ENCODE measurements at regions not wholly inside any gene's neighbourhood (a gene's known extent, or its start where the extent isn't known, plus 50 kb on each side); places are given as distances from the start of the nearest gene placed in this dataset.
"Not testable (repeated sequence)": the region's sequence is repeated elsewhere in the genome, so short reads cannot be mapped to it uniquely, and the experiment has no call there.

DNA sequence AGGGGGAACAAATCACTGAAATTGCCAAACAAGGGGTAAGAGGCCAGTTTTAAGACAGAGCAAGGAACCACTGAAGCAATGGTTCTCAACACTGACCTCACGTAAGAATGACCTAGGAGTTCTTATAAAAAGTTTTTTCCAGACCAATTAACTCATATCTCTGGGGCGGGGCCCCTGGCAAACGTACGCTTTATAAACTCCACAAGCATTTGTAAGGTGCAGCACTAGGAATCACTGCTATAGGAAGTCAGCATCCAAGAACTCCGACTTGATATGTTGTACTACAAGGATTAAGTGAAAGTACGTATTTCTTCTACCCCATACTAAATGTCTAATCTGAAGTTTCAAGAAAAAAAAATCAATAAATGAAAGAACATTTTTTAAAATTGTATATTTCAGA, 269.9 kb downstream of the RCHY1 start:
- H3K27me3 ChIP-seq (ENCODE audit: control insufficient read depth, insufficient read depth, low read length): no peaks in the 10 kb centered on the region
- no peak overlapping the region for H3K4me3 ChIP-seq (ENCODE audit: low read depth, low read length)
- H3K4me1 ChIP-seq (ENCODE audit: control insufficient read depth, insufficient read depth, low read length): no peaks in the 10 kb centered on the region
- no peak overlapping the region for H3K9ac ChIP-seq (ENCODE audit: low read length)
- H3K27ac ChIP-seq (ENCODE audit: low read depth, low read length): no peak overlapping the region
- no peaks in the 10 kb centered on the region for H3K9me3 ChIP-seq (ENCODE audit: control insufficient read depth, insufficient read depth, low read depth, low read length)
- no peaks in the 10 kb centered on the region for H3K36me3 ChIP-seq (ENCODE audit: control insufficient read depth, insufficient read depth, low read length)

- H3K27ac ChIP-seq (ENCODE audit: low read depth, low read length): no peak overlapping the region
- no peak overlapping the region for H3K4me3 ChIP-seq (ENCODE audit: low read depth, low read length)
- H3K4me1 ChIP-seq (ENCODE audit: control insufficient read depth, insufficient read depth, low read length): no peaks in the 10 kb centered on the region
- H3K9ac ChIP-seq (ENCODE audit: low read length): no peak overlapping the region
- H3K27me3 ChIP-seq (ENCODE audit: control insufficient read depth, insufficient read depth, low read length): no peaks in the 10 kb centered on the region
- no peaks in the 10 kb centered on the region for H3K36me3 ChIP-seq (ENCODE audit: control insufficient read depth, insufficient read depth, low read length)
- no peaks in the 10 kb centered on the region for H3K9me3 ChIP-seq (ENCODE audit: control insufficient read depth, insufficient read depth, low read depth, low read length)
Observed at GRCh38 chr4:75243570-75243969, 270.6 kb downstream of the RCHY1 start.

DNA sequence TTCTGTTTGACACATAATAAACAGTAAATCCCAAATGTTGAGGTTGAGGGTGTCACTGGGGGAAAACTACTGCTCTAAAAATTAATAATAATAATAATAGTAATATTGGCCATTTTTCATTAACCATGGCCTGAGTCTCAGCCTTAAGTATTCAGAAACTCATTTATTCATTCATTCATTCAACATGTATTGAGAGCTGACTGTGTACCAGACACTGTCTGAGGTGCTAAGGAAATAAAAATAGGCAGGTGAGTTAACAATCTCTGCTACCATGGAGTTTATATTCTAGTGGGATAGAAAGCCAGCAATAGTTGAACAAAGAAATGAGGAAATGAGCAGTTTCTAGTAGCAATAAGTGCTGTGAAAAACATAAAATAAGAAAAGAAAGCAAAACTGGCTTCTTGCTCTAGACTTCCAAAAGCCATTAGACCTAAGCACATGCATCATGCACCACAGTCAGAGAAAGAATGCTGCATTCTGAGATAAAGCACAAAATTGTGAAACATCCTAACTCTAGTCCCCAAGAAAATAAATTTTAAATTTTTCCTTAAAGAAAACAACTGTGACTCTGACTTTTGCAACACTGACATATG, 278.7 kb downstream of the RCHY1 start:
- no peak overlapping the region for H3K27ac ChIP-seq (ENCODE audit: low read depth, low read length)
- H3K4me1 ChIP-seq (ENCODE audit: control insufficient read depth, insufficient read depth, low read length): no peaks in the 10 kb centered on the region
- H3K36me3 ChIP-seq (ENCODE audit: control insufficient read depth, insufficient read depth, low read length): no peaks in the 10 kb centered on the region
- no peak overlapping the region for H3K4me3 ChIP-seq (ENCODE audit: low read depth, low read length)
- H3K9me3 ChIP-seq (ENCODE audit: control insufficient read depth, insufficient read depth, low read depth, low read length): peaks cover 6% of the 10 kb centered on the region
- no peaks in the 10 kb centered on the region for H3K27me3 ChIP-seq (ENCODE audit: control insufficient read depth, insufficient read depth, low read length)
- no peak overlapping the region for H3K9ac ChIP-seq (ENCODE audit: low read length)

DNA sequence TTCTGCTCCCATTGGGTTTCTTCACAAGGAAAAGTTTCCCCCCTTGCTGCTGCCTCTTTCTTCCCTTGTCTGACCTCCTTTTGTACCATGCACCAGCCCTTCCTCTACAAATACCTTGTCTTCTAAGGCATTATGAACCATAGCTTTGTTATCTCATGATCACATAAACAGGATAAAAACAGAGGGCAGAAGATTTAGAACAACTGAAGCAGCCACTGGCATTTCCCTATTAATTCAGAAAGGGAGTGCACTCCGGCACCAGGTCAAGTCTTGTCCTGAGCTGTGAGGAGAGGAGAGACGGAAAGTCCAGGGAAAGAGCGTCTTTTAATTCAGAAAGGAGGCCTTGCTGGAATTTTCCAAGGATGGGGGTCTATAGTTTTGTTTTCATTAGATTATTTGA, 281.7 kb downstream of the RCHY1 start:
- Histone ChIP-seq H3K4me3 (ENCODE audit: low read depth, low read length) (no peak overlapping the region), H3K4me1 (ENCODE audit: control insufficient read depth, insufficient read depth, low read length) (no peaks in the 10 kb centered on the region), H3K36me3 (ENCODE audit: control insufficient read depth, insufficient read depth, low read length) (no peaks in the 10 kb centered on the region)

GRCh38 chr4:75229806-75230570, 284.2 kb downstream of the RCHY1 start:
- Histone ChIP-seq H3K4me3 (ENCODE audit: low read depth, low read length) (no peak overlapping the region), H3K36me3 (ENCODE audit: control insufficient read depth, insufficient read depth, low read length) (no peaks in the 10 kb centered on the region), H3K9me3 (ENCODE audit: control insufficient read depth, insufficient read depth, low read depth, low read length) (no peaks in the 10 kb centered on the region), H3K9ac (ENCODE audit: low read length) (no peak overlapping the region), H3K27me3 (ENCODE audit: control insufficient read depth, insufficient read depth, low read length) (no peaks in the 10 kb centered on the region), H3K27ac (ENCODE audit: low read depth, low read length) (no peak overlapping the region), H3K4me1 (ENCODE audit: control insufficient read depth, insufficient read depth, low read length) (no peaks in the 10 kb centered on the region)

More for the DNA sequence above, 281.7 kb downstream of the RCHY1 start:
- Histone ChIP-seq H3K9ac (ENCODE audit: low read length) (no peak overlapping the region), H3K9me3 (ENCODE audit: control insufficient read depth, insufficient read depth, low read depth, low read length) (peaks cover 3% of the 10 kb centered on the region), H3K27ac (ENCODE audit: low read depth, low read length) (no peak overlapping the region), H3K27me3 (ENCODE audit: control insufficient read depth, insufficient read depth, low read length) (no peaks in the 10 kb centered on the region)

DNA sequence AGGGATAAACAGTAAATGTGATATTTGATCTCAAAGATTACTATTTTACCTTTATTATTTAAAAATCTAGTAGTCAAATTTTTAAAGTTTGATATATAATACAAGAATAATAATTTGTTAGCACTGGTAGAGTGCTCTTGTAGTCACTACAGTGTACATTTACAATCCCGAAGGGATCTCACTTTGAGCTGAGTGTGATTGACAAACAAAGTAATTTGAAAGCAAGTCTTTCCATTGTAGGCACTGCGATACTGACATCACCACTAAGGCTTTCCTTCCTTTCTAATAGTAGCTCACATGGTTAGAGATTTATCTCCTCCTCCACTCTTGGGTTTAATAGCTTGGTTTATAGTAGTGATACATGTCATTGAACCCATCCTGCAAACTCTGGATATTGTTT, 280.6 kb downstream of the PARM1 start:
- Histone ChIP-seq H3K27ac (ENCODE audit: low read depth, low read length) (no peak overlapping the region), H3K4me1 (ENCODE audit: control insufficient read depth, insufficient read depth, low read length) (no peaks in the 10 kb centered on the region), H3K4me3 (ENCODE audit: low read depth, low read length) (no peak overlapping the region), H3K9me3 (ENCODE audit: control insufficient read depth, insufficient read depth, low read depth, low read length) (no peaks in the 10 kb centered on the region), H3K36me3 (ENCODE audit: control insufficient read depth, insufficient read depth, low read length) (no peaks in the 10 kb centered on the region), H3K9ac (ENCODE audit: low read length) (no peak overlapping the region), H3K27me3 (ENCODE audit: control insufficient read depth, insufficient read depth, low read length) (no peaks in the 10 kb centered on the region)

DNA sequence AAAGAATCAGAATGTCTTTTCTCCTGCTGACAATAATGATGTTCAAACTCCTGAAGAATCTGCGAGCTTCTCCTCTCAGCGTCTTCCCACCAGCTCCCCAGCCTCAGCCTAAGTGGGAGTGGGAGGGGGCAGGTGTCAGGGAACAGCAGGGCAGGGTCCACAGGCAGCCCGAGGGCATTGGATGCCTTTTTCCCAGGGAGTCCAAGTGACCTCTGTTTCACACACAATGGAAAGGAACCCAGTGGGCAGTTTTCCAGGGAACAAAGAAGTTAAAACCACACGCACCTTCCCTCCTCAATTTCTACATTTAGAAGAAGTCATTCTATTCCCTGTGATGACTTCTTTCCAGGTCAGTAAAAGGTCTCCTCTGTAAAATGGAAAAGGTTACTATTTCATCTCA, 278.5 kb downstream of the PARM1 start:
- Histone ChIP-seq H3K4me1 (ENCODE audit: control insufficient read depth, insufficient read depth, low read length) (no peaks in the 10 kb centered on the region), H3K27ac (ENCODE audit: low read depth, low read length) (no peak overlapping the region), H3K27me3 (ENCODE audit: control insufficient read depth, insufficient read depth, low read length) (no peaks in the 10 kb centered on the region), H3K4me3 (ENCODE audit: low read depth, low read length) (no peak overlapping the region), H3K9me3 (ENCODE audit: control insufficient read depth, insufficient read depth, low read depth, low read length) (no peaks in the 10 kb centered on the region), H3K36me3 (ENCODE audit: control insufficient read depth, insufficient read depth, low read length) (no peaks in the 10 kb centered on the region), H3K9ac (ENCODE audit: low read length) (no peak overlapping the region)

DNA sequence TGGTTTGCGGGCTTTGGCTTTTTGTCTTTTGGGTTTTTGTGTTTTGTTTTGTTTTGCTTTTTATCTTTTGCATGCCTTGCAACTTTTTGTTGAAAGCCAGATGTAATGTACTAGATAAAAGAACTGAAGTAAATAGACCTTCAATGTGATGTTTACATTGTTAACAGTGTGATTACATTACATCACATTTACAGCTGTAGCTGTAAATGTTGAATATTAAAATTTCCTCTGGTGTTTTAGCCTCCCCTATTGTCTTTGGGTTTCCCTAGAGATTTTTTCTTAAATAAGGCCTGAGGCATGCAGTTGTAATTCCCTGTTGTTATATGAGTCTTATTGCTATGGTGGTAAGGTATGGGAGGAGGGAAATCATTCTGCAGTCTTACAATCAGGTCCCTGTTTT, 275.0 kb downstream of the PARM1 start:
- no peak overlapping the region for H3K4me3 ChIP-seq (ENCODE audit: low read depth, low read length)
- H3K9me3 ChIP-seq (ENCODE audit: control insufficient read depth, insufficient read depth, low read depth, low read length): no peaks in the 10 kb centered on the region
- H3K27ac ChIP-seq (ENCODE audit: low read depth, low read length): no peak overlapping the region
- H3K4me1 ChIP-seq (ENCODE audit: control insufficient read depth, insufficient read depth, low read length): no peaks in the 10 kb centered on the region
- no peak overlapping the region for H3K9ac ChIP-seq (ENCODE audit: low read length)
- no peaks in the 10 kb centered on the region for H3K36me3 ChIP-seq (ENCODE audit: control insufficient read depth, insufficient read depth, low read length)
- H3K27me3 ChIP-seq (ENCODE audit: control insufficient read depth, insufficient read depth, low read length): no peaks in the 10 kb centered on the region

DNA sequence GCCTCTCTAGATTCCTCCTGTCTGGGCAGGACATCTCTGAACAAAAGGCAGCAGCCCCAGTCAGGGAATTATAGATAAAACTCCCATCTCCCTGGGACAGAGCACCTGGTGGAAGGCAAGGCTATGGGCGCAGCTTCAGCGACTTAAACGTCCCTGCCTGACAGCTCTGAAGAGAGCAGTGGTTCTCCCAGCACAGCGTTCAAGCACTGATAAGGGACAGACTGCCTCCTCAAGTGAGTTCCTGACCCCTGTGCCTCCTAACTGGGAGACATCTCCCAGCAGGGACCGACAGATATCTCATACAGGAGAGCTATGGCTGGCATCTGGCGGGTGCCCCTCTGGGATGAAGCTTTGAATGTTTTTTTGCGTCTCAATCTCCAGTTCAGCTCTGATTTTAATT, 262.2 kb downstream of the PARM1 start:
- H3K9me3 ChIP-seq (ENCODE audit: control insufficient read depth, insufficient read depth, low read depth, low read length): 0 out of 2 replicates have a peak, but pooled peaks cover 3% of the 10 kb centered on the region
- no peak overlapping the region for H3K4me3 ChIP-seq (ENCODE audit: low read depth, low read length)
- H3K27ac ChIP-seq (ENCODE audit: low read depth, low read length): no peak overlapping the region
- H3K9ac ChIP-seq (ENCODE audit: low read length): no peak overlapping the region
- no peaks in the 10 kb centered on the region for H3K27me3 ChIP-seq (ENCODE audit: control insufficient read depth, insufficient read depth, low read length)
- H3K36me3 ChIP-seq (ENCODE audit: control insufficient read depth, insufficient read depth, low read length): no peaks in the 10 kb centered on the region
- H3K4me1 ChIP-seq (ENCODE audit: control insufficient read depth, insufficient read depth, low read length): no peaks in the 10 kb centered on the region

DNA sequence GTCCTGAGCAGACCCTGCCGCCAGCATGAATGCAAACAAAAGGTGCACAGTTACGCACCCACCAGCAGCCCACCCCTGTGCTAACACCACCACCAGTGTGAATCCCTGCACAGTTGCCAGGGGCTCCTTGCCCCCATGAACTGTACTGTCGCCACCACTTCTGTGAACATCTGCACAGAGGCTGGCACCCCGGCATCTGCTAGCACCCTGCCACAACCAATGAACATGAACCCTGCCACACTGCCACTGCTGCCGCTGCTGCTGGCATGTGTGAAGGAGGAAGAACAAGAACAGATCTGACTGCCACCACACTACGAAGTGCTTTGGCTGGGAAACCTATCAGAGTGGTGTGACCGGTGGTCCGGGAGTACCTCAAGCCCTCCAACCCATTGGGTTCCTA, 261.3 kb downstream of the PARM1 start:
- Histone ChIP-seq H3K27ac (ENCODE audit: low read depth, low read length) (no peak overlapping the region), H3K4me1 (ENCODE audit: control insufficient read depth, insufficient read depth, low read length) (no peaks in the 10 kb centered on the region), H3K4me3 (ENCODE audit: low read depth, low read length) (no peak overlapping the region), H3K9me3 (ENCODE audit: control insufficient read depth, insufficient read depth, low read depth, low read length) (0 out of 2 replicates have a peak, but pooled peaks cover 3% of the 10 kb centered on the region), H3K36me3 (ENCODE audit: control insufficient read depth, insufficient read depth, low read length) (no peaks in the 10 kb centered on the region), H3K9ac (ENCODE audit: low read length) (no peak overlapping the region), H3K27me3 (ENCODE audit: control insufficient read depth, insufficient read depth, low read length) (no peaks in the 10 kb centered on the region)

DNA sequence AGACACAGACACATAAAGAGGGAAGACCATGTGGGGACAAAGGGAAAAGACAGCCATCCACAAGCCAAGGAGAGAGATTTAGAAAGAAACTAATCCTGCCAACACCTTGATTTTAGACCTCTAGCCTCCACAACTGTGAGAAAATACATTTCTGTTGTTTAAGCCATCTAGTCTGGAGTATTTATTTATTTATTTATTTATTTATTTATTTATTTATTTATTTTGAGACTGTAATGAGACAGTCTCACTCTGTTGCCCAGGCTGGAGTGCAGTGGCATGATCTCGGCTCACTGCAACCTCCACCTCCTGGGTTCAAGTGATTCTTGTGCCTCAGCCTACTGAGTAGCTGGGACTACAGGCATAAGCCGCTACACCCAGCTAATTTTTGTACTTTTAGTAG, 259.3 kb downstream of the PARM1 start:
- H3K36me3 ChIP-seq (ENCODE audit: control insufficient read depth, insufficient read depth, low read length); H3K9me3 ChIP-seq (ENCODE audit: control insufficient read depth, insufficient read depth, low read depth, low read length); H3K4me3 ChIP-seq (ENCODE audit: low read depth, low read length); H3K4me1 ChIP-seq (ENCODE audit: control insufficient read depth, insufficient read depth, low read length); H3K9ac ChIP-seq (ENCODE audit: low read length); H3K27me3 ChIP-seq (ENCODE audit: control insufficient read depth, insufficient read depth, low read length); H3K27ac ChIP-seq (ENCODE audit: low read depth, low read length): not testable (repeated sequence)

All from HUES6 (cell line).